K562 (cell line): ENCODE measurements at regions not wholly inside any gene's neighbourhood (a gene's known extent, or its start where the extent isn't known, plus 50 kb on each side); places are given as distances from the start of the nearest gene placed in this dataset.

Source experiments
- HMGXB4 ChIP-seq: sonication (generic); formaldehyde crosslinking; IDR thresholded peaks from 2 replicates; pipeline ENCODE4 v1.8.1; 2023; ENCODE audit warnings: mild to moderate bottlenecking, missing genetic modification reagents
- MEF2A ChIP-seq: IDR thresholded peaks from 2 replicates; pipeline ENCODE4 v1.6.1; 2011; ENCODE audit warnings: low read depth, mild to moderate bottlenecking, low read length, moderate library complexity; ENCODE audit not compliant: control insufficient read depth
- MYNN ChIP-seq, 2 experiments: sonication (generic); formaldehyde crosslinking in 1 of 2; IDR thresholded peaks; 2 replicates each; pipeline versions ENCODE4 v1.5.0 to v1.6.1; 2016 to 2020; ENCODE audit warnings: antibody characterized with exemption in 1 of 2, missing genetic modification reagents in 1 of 2
- NR3C1 ChIP-seq: sonication (generic); formaldehyde crosslinking; IDR thresholded peaks from 2 replicates; pipeline ENCODE4 v1.8.1; 2022; ENCODE audit warnings: missing genetic modification reagents
- PCBP2 ChIP-seq: fragments of 200-400 bp; formaldehyde crosslinking; IDR thresholded peaks from 2 replicates; pipeline ENCODE4 v1.6.1; 2018; ENCODE audit warnings: low read length, low read depth, mild to moderate bottlenecking, moderate library complexity; ENCODE audit not compliant: poor library complexity, severe bottlenecking
- RERE ChIP-seq: sonication (generic); formaldehyde crosslinking; IDR thresholded peaks from 2 replicates; pipeline ENCODE4 v1.8.0; 2023; ENCODE audit warnings: missing genetic modification reagents, mild to moderate bottlenecking, borderline replicate concordance
- RREB1 ChIP-seq: fragments of 250-450 bp; sonication (Bioruptor Pico); IDR thresholded peaks from 2 replicates; pipeline ENCODE4 v1.4.0; 2020
- SFPQ ChIP-seq: fragments of 200-400 bp; formaldehyde crosslinking; IDR thresholded peaks from 2 replicates; pipeline ENCODE4 v1.6.1; 2017; ENCODE audit warnings: mild to moderate bottlenecking, low read depth, low read length, moderate library complexity
- TEAD4 ChIP-seq, 2 experiments: sonication (generic) in 1 of 2; formaldehyde crosslinking in 1 of 2; IDR thresholded peaks; 2 replicates each; pipeline versions ENCODE4 v1.6.1 to v1.8.0; 2012 to 2022; ENCODE audit warnings: borderline replicate concordance in 1 of 2, inconsistent platforms in 1 of 2, low read length in 1 of 2, mild to moderate bottlenecking in 1 of 2, missing genetic modification reagents in 1 of 2
- XRCC5 ChIP-seq: fragments of 200-400 bp; formaldehyde crosslinking; IDR thresholded peaks from 2 replicates; pipeline ENCODE4 v1.6.1; 2017; ENCODE audit warnings: low read depth, mild to moderate bottlenecking, low read length
- ZNF134 ChIP-seq: fragments of 250-450 bp; sonication (Bioruptor Pico); conservative IDR thresholded peaks from 2 replicates; pipeline ENCODE4 v1.4.0; 2020
- ZNF436 ChIP-seq: fragments of 250-450, 450-650 bp; sonication (Bioruptor Pico); formaldehyde crosslinking; IDR thresholded peaks from 2 replicates; pipeline ENCODE4 v1.7.0; 2020; ENCODE audit warnings: mild to moderate bottlenecking

- TF ChIP-seq RERE (CRISPR knock-in tag) (no peak), NR3C1 (no peak), ZNF134 (CRISPR knock-in tag) (no peak), XRCC5 (no peak), ZNF436 (CRISPR knock-in tag) (no peak), RREB1 (CRISPR knock-in tag) (no peak), TEAD4 (IDR thresholded peaks at IDR 0.05; ENCODE audit: low read length) (no peak), TEAD4 (CRISPR knock-in tag; IDR thresholded peaks at IDR 0.05; ENCODE audit: borderline replicate concordance) (no peak), MYNN (IDR thresholded peaks at IDR 0.05) (no peak), MYNN (CRISPR knock-in tag; IDR thresholded peaks at IDR 0.05) (no peak), PCBP2 (no peak), SFPQ (no peak), HMGXB4 (no peak), MEF2A (no peak)
Measured at GRCh38 chr5:90166816-90167215, 242.7 kb downstream of the CETN3 start (continued).
